ENCODE measurements at regions not wholly inside any gene's neighbourhood (a gene's known extent, or its start where the extent isn't known, plus 50 kb on each side); places are given as distances from the start of the nearest gene placed in this dataset.

DNA sequence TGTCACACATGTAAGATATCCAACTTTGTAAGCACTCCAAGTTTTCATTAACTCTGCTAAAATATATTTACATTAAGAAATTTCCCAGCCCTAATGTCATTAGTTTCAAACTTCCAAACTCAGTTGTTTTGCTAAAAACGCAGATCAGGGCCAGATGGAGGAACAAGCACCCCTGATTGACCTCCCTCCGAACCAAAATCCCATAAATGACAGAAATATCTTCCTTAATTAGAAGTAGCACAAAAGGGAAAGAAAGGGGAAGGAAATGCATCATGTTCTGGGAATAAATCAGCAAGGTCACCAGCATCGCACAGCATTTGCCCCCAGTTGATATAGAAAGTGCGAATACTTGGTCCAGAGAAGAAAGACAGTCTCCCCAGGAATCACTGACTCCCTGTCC, 61.4 kb upstream of the RUFY1 start:
- TF ChIP-seq, protein P1, sequence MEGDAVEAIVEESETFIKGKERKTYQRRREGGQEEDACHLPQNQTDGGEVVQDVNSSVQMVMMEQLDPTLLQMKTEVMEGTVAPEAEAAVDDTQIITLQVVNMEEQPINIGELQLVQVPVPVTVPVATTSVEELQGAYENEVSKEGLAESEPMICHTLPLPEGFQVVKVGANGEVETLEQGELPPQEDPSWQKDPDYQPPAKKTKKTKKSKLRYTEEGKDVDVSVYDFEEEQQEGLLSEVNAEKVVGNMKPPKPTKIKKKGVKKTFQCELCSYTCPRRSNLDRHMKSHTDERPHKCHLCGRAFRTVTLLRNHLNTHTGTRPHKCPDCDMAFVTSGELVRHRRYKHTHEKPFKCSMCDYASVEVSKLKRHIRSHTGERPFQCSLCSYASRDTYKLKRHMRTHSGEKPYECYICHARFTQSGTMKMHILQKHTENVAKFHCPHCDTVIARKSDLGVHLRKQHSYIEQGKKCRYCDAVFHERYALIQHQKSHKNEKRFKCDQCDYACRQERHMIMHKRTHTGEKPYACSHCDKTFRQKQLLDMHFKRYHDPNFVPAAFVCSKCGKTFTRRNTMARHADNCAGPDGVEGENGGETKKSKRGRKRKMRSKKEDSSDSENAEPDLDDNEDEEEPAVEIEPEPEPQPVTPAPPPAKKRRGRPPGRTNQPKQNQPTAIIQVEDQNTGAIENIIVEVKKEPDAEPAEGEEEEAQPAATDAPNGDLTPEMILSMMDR (IDR thresholded peaks at IDR 0.05; ENCODE audit: low read depth, low read length), result no peak
- no peak for TF ChIP-seq POLR2A (IDR thresholded peaks at IDR 0.05; ENCODE audit: extremely low read depth, insufficient read length)
- TF ChIP-seq, protein P2, sequence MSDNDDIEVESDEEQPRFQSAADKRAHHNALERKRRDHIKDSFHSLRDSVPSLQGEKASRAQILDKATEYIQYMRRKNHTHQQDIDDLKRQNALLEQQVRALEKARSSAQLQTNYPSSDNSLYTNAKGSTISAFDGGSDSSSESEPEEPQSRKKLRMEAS (IDR thresholded peaks at IDR 0.05; ENCODE audit: low read depth, low read length), result no peak
